ENCODE measurements at regions not wholly inside any gene's neighbourhood (a gene's known extent, or its start where the extent isn't known, plus 50 kb on each side); places are given as distances from the start of the nearest gene placed in this dataset.

- DNase-seq (ENCODE audit: low spot score) = no peak
Measured at GRCh38 chr5:9681706-9682105, 51.6 kb upstream of the TAS2R1 start.
